Ishikawa (cell line): ENCODE measurements at regions not wholly inside any gene's neighbourhood (a gene's known extent, or its start where the extent isn't known, plus 50 kb on each side); places are given as distances from the start of the nearest gene placed in this dataset.

Experiments used
- CEBPB ChIP-seq: IDR thresholded peaks from 2 replicates; pipeline ENCODE4 v1.6.1; 2012
- EGR1 ChIP-seq: IDR thresholded peaks from 2 replicates; pipeline ENCODE4 v1.6.1; 2012
- EP300 ChIP-seq: IDR thresholded peaks from 2 replicates; pipeline ENCODE4 v1.6.1; 2012; ENCODE audit warnings: borderline replicate concordance
- MAX ChIP-seq: IDR thresholded peaks from 2 replicates; pipeline ENCODE4 v1.6.1; 2012
- RAD21 ChIP-seq: IDR thresholded peaks from 2 replicates; pipeline ENCODE4 v1.6.1; 2012; ENCODE audit warnings: low read depth
- REST ChIP-seq: IDR thresholded peaks from 2 replicates; pipeline ENCODE4 v1.6.1; 2012; ENCODE audit warnings: low read depth, mild to moderate bottlenecking
- TAF1 ChIP-seq: IDR thresholded peaks from 2 replicates; pipeline ENCODE4 v1.6.1; 2012; ENCODE audit warnings: low read depth, mild to moderate bottlenecking
- TEAD4 ChIP-seq: IDR thresholded peaks from 2 replicates; pipeline ENCODE4 v1.6.1; 2012
- USF1 ChIP-seq: IDR thresholded peaks from 2 replicates; pipeline ENCODE4 v1.6.1; 2012
- YY1 ChIP-seq: IDR thresholded peaks from 2 replicates; pipeline ENCODE4 v1.6.1; 2012; ENCODE audit warnings: low read depth
- ZBTB7A ChIP-seq: IDR thresholded peaks from 2 replicates; pipeline ENCODE4 v1.6.1; 2012; ENCODE audit warnings: low read depth

GRCh38 chr2:38444247-38444646 lies 67.2 kb upstream of the ATL2 start:
- TF ChIP-seq EP300 (peak; percentile 48; the same call in 1 of the 2 replicates), RAD21 (peak; percentile 18; the same call in 1 of the 2 replicates), TAF1 (no peak), REST (no peak), YY1 (no peak), ZBTB7A (no peak), MAX (peak; percentile 60; the same call in 1 of the 2 replicates), TEAD4 (peak; percentile 75), CEBPB (no peak), USF1 (no peak), EGR1 (no peak)
